ENCODE measurements at regions not wholly inside any gene's neighbourhood (a gene's known extent, or its start where the extent isn't known, plus 50 kb on each side); places are given as distances from the start of the nearest gene placed in this dataset.

- no peak overlapping the region for H3K27ac ChIP-seq (ENCODE audit: extremely low read depth, low read depth, low read length)
- ChIA-PET CTCF (no interaction called here), POLR2A (no interaction called here)
- no peaks in the 10 kb centered on the region for H3K9me3 ChIP-seq (ENCODE audit: control insufficient read depth, insufficient read depth, low read depth, low read length)
- TF ChIP-seq ATF2 (tag by site-specific recombination; IDR thresholded peaks at IDR 0.05; ENCODE audit: low read depth) (no peak), ZNF792 (tag by site-specific recombination; IDR thresholded peaks at IDR 0.05) (no peak), ZNF510 (tag by site-specific recombination; IDR thresholded peaks at IDR 0.05; ENCODE audit: insufficient replicate concordance) (no peak), ZNF654 (tag by site-specific recombination; IDR thresholded peaks at IDR 0.05; ENCODE audit: low read depth) (no peak)
- H3K4me1 ChIP-seq (ENCODE audit: control insufficient read depth, insufficient read depth, low read length): no peaks in the 10 kb centered on the region
- H3K4me3 ChIP-seq (ENCODE audit: low read depth, low read length): no peak overlapping the region
- H3K36me3 ChIP-seq (ENCODE audit: control insufficient read depth in 2 of 2, insufficient read depth in 1 of 2, low read length in 2 of 2): no peaks in the 10 kb centered on the region
These were observed 1973.3 kb downstream of the OLFM4 start for GRCh38 chr13:55001881-55002280.

GRCh38 chr13:55007681-55008080 lies 1979.1 kb downstream of the OLFM4 start:
- ChIA-PET POLR2A (no interaction called here), CTCF (no interaction called here)
- no peak overlapping the region for H3K27ac ChIP-seq (ENCODE audit: extremely low read depth, low read depth, low read length)
- H3K4me1 ChIP-seq (ENCODE audit: control insufficient read depth, insufficient read depth, low read length): no peaks in the 10 kb centered on the region
- H3K4me3 ChIP-seq (ENCODE audit: low read depth, low read length): no peak overlapping the region
- H3K36me3 ChIP-seq (ENCODE audit: control insufficient read depth in 2 of 2, insufficient read depth in 1 of 2, low read length in 2 of 2): no peaks in the 10 kb centered on the region
- H3K9me3 ChIP-seq (ENCODE audit: control insufficient read depth, insufficient read depth, low read depth, low read length): no peaks in the 10 kb centered on the region
- TF ChIP-seq SCRT2 (tag by site-specific recombination; IDR thresholded peaks at IDR 0.05) (no peak), AEBP2 (tag by site-specific recombination; IDR thresholded peaks at IDR 0.05; ENCODE audit: borderline replicate concordance) (no peak), ZBTB7A (tag by site-specific recombination; IDR thresholded peaks at IDR 0.05; ENCODE audit: low read depth) (no peak), ZNF2 (tag by site-specific recombination; IDR thresholded peaks at IDR 0.05) (no peak), ZNF701 (tag by site-specific recombination; IDR thresholded peaks at IDR 0.05) (no peak), ZNF843 (tag by site-specific recombination; IDR thresholded peaks at IDR 0.05) (no peak), ZNF280D (tag by site-specific recombination; IDR thresholded peaks at IDR 0.05) (no peak), ELK4 (IDR thresholded peaks at IDR 0.05; ENCODE audit: borderline replicate concordance, low read depth, low read length) (no peak), ZNF777 (tag by site-specific recombination; IDR thresholded peaks at IDR 0.05; ENCODE audit: borderline replicate concordance) (no peak), ZNF155 (tag by site-specific recombination; IDR thresholded peaks at IDR 0.05) (no peak), PBX3 (CRISPR knock-in tag; IDR thresholded peaks at IDR 0.05) (no peak), ZNF174 (tag by site-specific recombination; IDR thresholded peaks at IDR 0.05) (no peak), PRDM2 (tag by site-specific recombination; IDR thresholded peaks at IDR 0.05; ENCODE audit: borderline replicate concordance) (no peak), ZNF654 (tag by site-specific recombination; IDR thresholded peaks at IDR 0.05; ENCODE audit: low read depth) (no peak), OVOL3 (tag by site-specific recombination; IDR thresholded peaks at IDR 0.05) (no peak), ZNF169 (tag by site-specific recombination; IDR thresholded peaks at IDR 0.05) (no peak), REPIN1 (tag by site-specific recombination; IDR thresholded peaks at IDR 0.05; ENCODE audit: low read depth) (no peak), KLF9 (tag by site-specific recombination; IDR thresholded peaks at IDR 0.05; ENCODE audit: low read depth) (no peak)
